Subcutaneous abdominal adipose tissue (tissue), 5 donors: ENCODE measurements at regions not wholly inside any gene's neighbourhood (a gene's known extent, or its start where the extent isn't known, plus 50 kb on each side); places are given as distances from the start of the nearest gene placed in this dataset.
"Not testable (repeated sequence)": the region's sequence is repeated elsewhere in the genome, so short reads cannot be mapped to it uniquely, and the experiment has no call there.

Experiments used
- H3K27ac ChIP-seq: one replicate; pipeline ENCODE4 v1.7.0; 2013; ENCODE audit warnings: low read depth, mild to moderate bottlenecking, inconsistent platforms, low read length, moderate library complexity
- H3K27me3 ChIP-seq, 5 donors: one replicate each; pipeline ENCODE4 v1.7.0; 2013; ENCODE audit warnings: low read length in 5 of 5, inconsistent platforms in 1 of 5; ENCODE audit not compliant: control insufficient read depth in 5 of 5, insufficient read depth in 4 of 5
- H3K36me3 ChIP-seq, 5 donors: one replicate each; pipeline ENCODE4 v1.7.0; 2013; ENCODE audit warnings: low read length in 5 of 5; ENCODE audit not compliant: control insufficient read depth in 5 of 5, insufficient read depth in 5 of 5
- H3K4me1 ChIP-seq, 5 donors: one replicate each; pipeline ENCODE4 v1.7.0; 2013; ENCODE audit warnings: low read length in 5 of 5, mild to moderate bottlenecking in 3 of 5, moderate library complexity in 1 of 5; ENCODE audit not compliant: control insufficient read depth in 5 of 5, insufficient read depth in 5 of 5
- H3K4me3 ChIP-seq, 5 donors: one replicate each; pipeline ENCODE4 v1.7.0; 2013; ENCODE audit warnings: low read length in 5 of 5, low read depth in 1 of 5
- H3K9ac ChIP-seq, 5 donors: one replicate each; pipeline ENCODE4 v1.7.0; 2013; ENCODE audit warnings: low read length in 5 of 5, mild to moderate bottlenecking in 4 of 5, moderate library complexity in 3 of 5
- H3K9me3 ChIP-seq, 5 donors: one replicate each; pipeline ENCODE4 v1.7.0; 2013; ENCODE audit warnings: low read length in 5 of 5; ENCODE audit not compliant: control insufficient read depth in 5 of 5
- donor health status: healthy.
- donor health status: healthy.
- donor health status: healthy.
- donor health status: healthy.
- donor health status: healthy.

DNA sequence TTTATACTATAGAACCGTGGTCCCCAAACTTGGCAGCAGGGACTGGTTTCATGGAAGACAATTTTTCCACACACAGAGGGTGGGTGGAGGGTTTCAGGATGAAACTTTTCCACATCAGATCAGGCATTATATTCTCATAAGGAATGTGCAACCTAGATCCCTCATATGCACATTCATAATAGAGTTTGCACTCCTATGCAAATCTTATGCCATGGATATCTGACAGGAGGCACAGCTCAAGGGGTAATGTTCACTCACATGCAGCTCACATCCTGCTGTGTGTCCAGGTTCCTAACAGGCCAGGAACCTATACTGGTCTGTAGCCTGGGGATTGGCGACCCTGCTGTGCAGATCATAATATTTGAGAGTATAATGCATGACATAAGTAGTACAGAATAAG is 1802.2 kb upstream of the ACO1 start:
- no peaks in the 10 kb centered on the region for H3K36me3 ChIP-seq
- H3K9me3 ChIP-seq: no peaks in the 10 kb centered on the region
- no peak overlapping the region for H3K9ac ChIP-seq
- H3K4me1 ChIP-seq: no peaks in the 10 kb centered on the region
- H3K27me3 ChIP-seq: no peaks in the 10 kb centered on the region
- no peak overlapping the region for H3K4me3 ChIP-seq
- H3K27ac ChIP-seq: no peak overlapping the region

- no peak overlapping the region for H3K27ac ChIP-seq
- no peak overlapping the region for H3K4me3 ChIP-seq
- no peaks in the 10 kb centered on the region for H3K27me3 ChIP-seq
- no peaks in the 10 kb centered on the region for H3K9me3 ChIP-seq
- H3K4me1 ChIP-seq: no peaks in the 10 kb centered on the region
- no peaks in the 10 kb centered on the region for H3K36me3 ChIP-seq
- H3K9ac ChIP-seq: no peak overlapping the region
Measured at GRCh38 chr9:30584559-30584958, 1799.9 kb upstream of the ACO1 start.

GRCh38 chr9:30591461-30591860 is 1793.0 kb upstream of the ACO1 start:
- H3K4me1 ChIP-seq: no peaks in the 10 kb centered on the region
- H3K4me3 ChIP-seq: no peak overlapping the region
- no peaks in the 10 kb centered on the region for H3K36me3 ChIP-seq
- no peak overlapping the region for H3K9ac ChIP-seq
- H3K27me3 ChIP-seq: no peaks in the 10 kb centered on the region
- H3K27ac ChIP-seq: no peak overlapping the region
- no peaks in the 10 kb centered on the region for H3K9me3 ChIP-seq

GRCh38 chr9:30597608-30598007 is 1786.8 kb upstream of the ACO1 start:
- Histone ChIP-seq H3K4me1 (no peaks in the 10 kb centered on the region), H3K27ac (no peak overlapping the region), H3K27me3 (no peaks in the 10 kb centered on the region), H3K4me3 (no peak overlapping the region), H3K36me3 (no peaks in the 10 kb centered on the region), H3K9ac (no peak overlapping the region), H3K9me3 (peaks cover 0 to 7% (median 0%) of the 10 kb centered on the region in 5 donors)

GRCh38 chr9:30605936-30606335 is 1778.5 kb upstream of the ACO1 start:
- Histone ChIP-seq H3K36me3 (no peaks in the 10 kb centered on the region), H3K27me3 (no peaks in the 10 kb centered on the region)

DNA sequence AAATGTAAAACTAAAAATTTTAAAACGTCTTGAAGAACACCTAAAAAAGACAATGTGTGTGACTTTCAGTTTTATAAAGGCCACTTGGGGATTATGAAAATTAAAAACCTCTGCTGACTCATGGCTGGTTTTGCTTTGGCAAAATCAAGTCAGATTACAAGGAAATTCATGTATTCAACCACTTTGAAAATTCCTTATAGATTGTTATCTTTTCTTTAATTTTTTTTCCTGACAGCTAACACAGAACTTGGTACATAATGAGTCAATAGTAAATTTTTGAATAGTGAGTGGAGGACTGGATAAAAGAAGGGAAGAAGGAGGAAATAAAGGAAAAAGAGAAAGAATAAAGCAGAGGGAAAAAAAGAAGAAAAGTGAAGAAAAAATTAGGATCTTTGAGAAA is 1774.7 kb upstream of the ACO1 start:
- no peaks in the 10 kb centered on the region for H3K27me3 ChIP-seq
- no peaks in the 10 kb centered on the region for H3K9me3 ChIP-seq
- H3K36me3 ChIP-seq: no peaks in the 10 kb centered on the region
- H3K9ac ChIP-seq: no peak overlapping the region
- H3K4me3 ChIP-seq: no peak overlapping the region
- H3K4me1 ChIP-seq: no peaks in the 10 kb centered on the region
- no peak overlapping the region for H3K27ac ChIP-seq

More at GRCh38 chr9:30605936-30606335, 1778.5 kb upstream of the ACO1 start:
- no peaks in the 10 kb centered on the region for H3K4me1 ChIP-seq
- no peak overlapping the region for H3K9ac ChIP-seq
- peaks cover 0 to 7% (median 0%) of the 10 kb centered on the region in 5 donors for H3K9me3 ChIP-seq
- no peak overlapping the region for H3K27ac ChIP-seq
- no peak overlapping the region for H3K4me3 ChIP-seq

GRCh38 chr9:30616782-30617181 is 1767.7 kb upstream of the ACO1 start:
- H3K4me1 ChIP-seq, H3K4me3 ChIP-seq, H3K9ac ChIP-seq, H3K27ac ChIP-seq, H3K36me3 ChIP-seq, H3K9me3 ChIP-seq, H3K27me3 ChIP-seq: not testable (repeated sequence)

GRCh38 chr9:30622561-30622960 is 1761.9 kb upstream of the ACO1 start:
- H3K27ac ChIP-seq: no peak overlapping the region
- H3K27me3 ChIP-seq: no peaks in the 10 kb centered on the region

DNA sequence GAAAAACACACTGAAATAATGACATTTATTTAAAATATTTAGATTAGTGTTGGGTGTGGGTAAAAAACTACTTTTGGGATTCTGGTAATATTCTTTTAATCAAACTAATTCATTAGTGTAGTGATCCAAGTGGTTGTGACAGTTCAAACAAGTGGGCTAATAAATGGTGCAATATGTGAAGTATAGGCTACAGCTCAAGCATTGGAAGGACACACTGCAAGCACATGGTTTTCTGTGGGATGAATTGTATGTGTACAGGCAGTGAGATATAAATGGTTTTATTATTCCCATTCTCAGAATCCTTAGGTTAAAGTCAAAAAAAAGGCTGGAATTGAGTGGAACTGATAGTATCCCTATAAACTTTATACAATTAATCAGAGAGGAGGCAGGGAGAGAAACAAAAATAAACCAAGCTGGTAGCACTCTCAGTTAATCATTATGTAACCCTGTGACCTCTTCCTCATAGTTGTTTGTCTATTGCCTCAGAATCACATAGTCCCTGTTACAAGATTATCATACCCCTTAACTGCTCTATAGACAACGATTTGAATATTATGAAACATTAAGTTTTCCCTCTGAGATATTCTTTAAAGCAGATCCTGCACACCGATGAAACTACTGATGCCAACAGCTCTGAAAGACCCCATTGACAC is 1755.4 kb upstream of the ACO1 start:
- no peaks in the 10 kb centered on the region for H3K4me1 ChIP-seq
- H3K27me3 ChIP-seq: no peaks in the 10 kb centered on the region
- no peaks in the 10 kb centered on the region for H3K9me3 ChIP-seq
- no peak overlapping the region for H3K27ac ChIP-seq
- H3K9ac ChIP-seq: no peak overlapping the region
- no peak overlapping the region for H3K4me3 ChIP-seq
- H3K36me3 ChIP-seq: no peaks in the 10 kb centered on the region

More at GRCh38 chr9:30622561-30622960, 1761.9 kb upstream of the ACO1 start:
- H3K9ac ChIP-seq: no peak overlapping the region
- H3K9me3 ChIP-seq: no peaks in the 10 kb centered on the region
- no peaks in the 10 kb centered on the region for H3K4me1 ChIP-seq
- no peaks in the 10 kb centered on the region for H3K36me3 ChIP-seq
- no peak overlapping the region for H3K4me3 ChIP-seq

DNA sequence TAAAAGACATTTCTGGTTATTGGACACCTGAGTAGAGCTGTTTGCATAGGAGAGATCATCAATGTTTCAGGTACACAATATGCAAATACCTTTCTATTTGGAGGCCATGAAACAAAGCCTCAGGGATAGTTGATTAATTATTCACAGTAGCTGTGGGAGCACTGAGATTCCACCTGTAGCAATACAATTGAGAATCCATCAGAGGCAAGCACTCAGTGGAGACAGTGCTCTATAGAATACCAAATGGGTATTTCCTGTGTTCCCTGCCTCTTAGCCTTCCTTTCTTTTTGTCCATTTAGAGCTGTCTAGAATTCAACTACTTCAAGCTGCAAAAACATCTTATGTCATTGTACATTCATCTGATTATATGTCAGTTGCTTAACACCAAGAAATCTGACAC is 1754.0 kb upstream of the ACO1 start:
- H3K27ac ChIP-seq: no peak overlapping the region
- no peak overlapping the region for H3K9ac ChIP-seq
- no peaks in the 10 kb centered on the region for H3K36me3 ChIP-seq
- no peaks in the 10 kb centered on the region for H3K4me1 ChIP-seq
- no peak overlapping the region for H3K4me3 ChIP-seq
- no peaks in the 10 kb centered on the region for H3K27me3 ChIP-seq
- no peaks in the 10 kb centered on the region for H3K9me3 ChIP-seq

GRCh38 chr9:30646639-30647038 is 1737.8 kb upstream of the ACO1 start:
- not testable (repeated sequence) for H3K36me3 ChIP-seq, H3K4me1 ChIP-seq, H3K27ac ChIP-seq, H3K4me3 ChIP-seq, H3K9ac ChIP-seq, H3K27me3 ChIP-seq
- H3K9me3 ChIP-seq: peaks cover 0 to 13% (median 3%) of the 10 kb centered on the region in 5 donors
